Left lung (tissue), 4 donors: ENCODE measurements at regions not wholly inside any gene's neighbourhood (a gene's known extent, or its start where the extent isn't known, plus 50 kb on each side); places are given as distances from the start of the nearest gene placed in this dataset.

Source experiments
- ATAC-seq: fragments of 200-7000 bp; cut with Tn5 transposase; one replicate; pipeline ENCODE4 v1.9.1; 2020; ENCODE audit warnings: moderate library complexity
- DNase-seq, 4 donors: peaks; one replicate each; pipeline ENCODE4 v3.0.0-alpha.2; 2013 to 2020
- H3K27ac ChIP-seq, 2 donors: fragments of 200-600 bp; sonication (generic) in 1 of 2; one replicate each; pipeline versions ENCODE4 v1.5.0 to v1.8.0; 2020 to 2021
- H3K27me3 ChIP-seq, 2 donors: fragments of 200-600 bp; sonication (generic) in 1 of 2; one replicate each; pipeline versions ENCODE4 v1.5.0 to v1.8.0; 2020 to 2021
- H3K36me3 ChIP-seq, 2 donors: fragments of 200-600 bp; sonication (generic) in 1 of 2; one replicate each; pipeline versions ENCODE4 v1.5.0 to v1.8.0; 2020 to 2021
- H3K4me1 ChIP-seq, 2 donors: fragments of 200-600 bp; one replicate each; pipeline ENCODE4 v1.8.0; 2021
- H3K4me3 ChIP-seq, 2 donors: fragments of 200-600 bp; sonication (generic) in 1 of 2; one replicate each; pipeline versions ENCODE4 v1.5.0 to v1.8.0; 2020 to 2021; ENCODE audit warnings: mild to moderate bottlenecking in 1 of 2
- H3K9me3 ChIP-seq, 2 donors: fragments of 200-600 bp; sonication (generic) in 1 of 2; one replicate each; pipeline versions ENCODE4 v1.5.0 to v1.8.0; 2020 to 2021
- CTCF ChIP-seq, 2 donors: fragments of 200-600 bp; sonication (generic) in 1 of 2; IDR thresholded peaks; one replicate each; pipeline versions ENCODE4 v1.5.0 to v1.8.0; 2021; ENCODE audit warnings: antibody characterized with exemption in 2 of 2
- intact Hi-C, 2 donors: fragments of 100-400 bp; cut with DNase I; formaldehyde crosslinking; loops; one replicate each; pipeline versions ENCODE4 v1.11.2 to v1.14.2; 2022
- donor health status: DM: no; HTN: yes; CAD: no.
- donor health status: DM: no; HTN: no; CAD: no.

DNA sequence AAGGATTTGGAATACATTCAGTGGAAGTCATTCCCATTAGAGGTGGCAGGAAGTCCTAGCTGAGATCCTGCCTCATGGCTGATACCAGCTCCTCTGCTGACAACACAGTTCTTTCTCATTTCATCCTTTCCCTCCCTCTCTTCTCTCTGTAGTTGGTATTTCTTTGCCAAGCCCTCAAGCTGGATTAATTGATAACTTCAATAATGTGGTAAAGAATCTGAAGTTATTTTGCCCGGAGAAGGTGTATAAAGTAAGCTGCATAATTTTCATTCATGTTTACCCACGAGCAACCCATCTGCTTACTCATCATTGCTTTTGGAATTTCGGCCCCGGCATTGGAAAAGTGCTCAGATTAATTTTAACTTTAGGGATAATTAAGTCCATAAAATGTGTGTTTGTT, 85.2 kb upstream of the PLPP4 start:
- Histone ChIP-seq H3K27ac (no peak overlapping the region), H3K36me3 (no peaks in the 10 kb centered on the region), H3K27me3 (peaks cover 0 to 9% of the 10 kb centered on the region in 2 donors), H3K4me1 (no peaks in the 10 kb centered on the region), H3K4me3 (no peak overlapping the region), H3K9me3 (no peaks in the 10 kb centered on the region)
- ATAC-seq, result no peak
- no peak for TF ChIP-seq CTCF (IDR thresholded peaks at IDR 0.05)
- DNase-seq, result no peak
- intact Hi-C loops, result no loop called here

GRCh38 chr10:120372917-120373316, 84.1 kb upstream of the PLPP4 start:
- no peak overlapping the region for H3K27ac ChIP-seq
- no peak for TF ChIP-seq CTCF (IDR thresholded peaks at IDR 0.05)
- no peaks in the 10 kb centered on the region for H3K36me3 ChIP-seq
- peaks cover 0 to 9% of the 10 kb centered on the region in 2 donors for H3K27me3 ChIP-seq
- DNase-seq (no peak), ATAC-seq (no peak)
- H3K4me1 ChIP-seq, result no peaks in the 10 kb centered on the region
- intact Hi-C loops, result no loop called here
- no peak overlapping the region for H3K4me3 ChIP-seq
- no peaks in the 10 kb centered on the region for H3K9me3 ChIP-seq

- no peaks in the 10 kb centered on the region for H3K9me3 ChIP-seq
- ATAC-seq, result no peak
These were observed 81.4 kb upstream of the PLPP4 start for GRCh38 chr10:120375666-120376065.

DNA sequence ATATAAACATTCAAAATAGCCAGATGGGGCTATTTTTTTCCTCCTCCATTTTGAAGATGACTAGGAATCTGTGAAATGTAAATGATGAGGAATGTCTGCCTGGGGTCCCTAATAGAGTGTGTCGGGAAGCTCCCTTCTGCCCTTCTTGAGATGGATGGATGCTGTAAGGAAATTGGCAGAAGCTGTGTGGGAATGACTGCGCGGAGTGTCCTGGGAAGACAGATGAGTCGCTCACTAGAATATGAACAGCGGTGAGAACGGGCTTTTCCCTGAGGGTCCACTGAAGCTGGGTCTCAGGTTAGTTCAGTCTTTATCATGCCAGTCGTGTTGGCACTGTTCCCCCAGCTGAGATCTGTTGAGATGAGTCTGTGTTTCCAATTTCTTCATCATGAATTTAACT, 75.1 kb upstream of the PLPP4 start:
- Histone ChIP-seq H3K4me1 (no peaks in the 10 kb centered on the region), H3K4me3 (no peak overlapping the region), H3K27ac (no peak overlapping the region), H3K36me3 (no peaks in the 10 kb centered on the region), H3K27me3 (no peaks in the 10 kb centered on the region), H3K9me3 (no peaks in the 10 kb centered on the region)
- no peak for ATAC-seq
- DNase-seq, result no peak
- intact Hi-C loops, result no loop called here
- no peak for TF ChIP-seq CTCF (IDR thresholded peaks at IDR 0.05)

More at GRCh38 chr10:120375666-120376065, 81.4 kb upstream of the PLPP4 start:
- Histone ChIP-seq H3K36me3 (no peaks in the 10 kb centered on the region), H3K4me3 (no peak overlapping the region), H3K27ac (no peak overlapping the region), H3K27me3 (peaks cover 0 to 4% of the 10 kb centered on the region in 2 donors), H3K4me1 (no peaks in the 10 kb centered on the region)
- DNase-seq, result no peak
- TF ChIP-seq CTCF (IDR thresholded peaks at IDR 0.05), result no peak
- intact Hi-C loops, result no loop called here

DNA sequence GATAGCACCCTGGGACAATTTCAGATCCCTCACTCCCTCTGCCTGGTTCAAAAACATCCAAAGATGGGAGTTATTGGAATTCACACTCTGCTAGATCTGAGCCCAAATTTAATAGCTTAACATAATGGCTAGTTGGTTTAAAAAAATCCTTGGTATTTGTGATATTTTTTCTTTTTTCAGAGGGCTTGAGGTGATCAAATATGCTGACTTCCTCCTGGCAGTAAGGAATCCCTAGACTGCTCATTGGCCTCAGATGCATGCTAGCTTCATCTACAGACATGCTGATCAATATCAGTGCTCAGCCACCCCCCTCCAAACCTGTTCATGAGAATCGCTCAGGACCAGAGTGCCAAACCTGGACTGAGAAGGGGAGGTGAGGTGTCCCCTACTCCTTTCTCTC, 74.7 kb upstream of the PLPP4 start:
- no peak overlapping the region for H3K27ac ChIP-seq
- H3K4me1 ChIP-seq, result no peaks in the 10 kb centered on the region
- no peaks in the 10 kb centered on the region for H3K27me3 ChIP-seq
- DNase-seq, result no peak
- ATAC-seq, result no peak
- H3K9me3 ChIP-seq, result no peaks in the 10 kb centered on the region
- no peak overlapping the region for H3K4me3 ChIP-seq
- TF ChIP-seq CTCF (IDR thresholded peaks at IDR 0.05), result no peak
- no peaks in the 10 kb centered on the region for H3K36me3 ChIP-seq
- intact Hi-C loops, result no loop called here
